CD4-positive, alpha-beta memory T cell (primary cell): ENCODE measurements at regions not wholly inside any gene's neighbourhood (a gene's known extent, or its start where the extent isn't known, plus 50 kb on each side); places are given as distances from the start of the nearest gene placed in this dataset.
A peak's percentile ranks its signal among the peaks of the same experiment; 100 is the strongest.

Experiments
- CTCF ChIA-PET: fragments of 350-600 bp; sonication (Branson Sonifier 250); formaldehyde crosslinking; loops from one replicate; lab custom pipeline; 2021; ENCODE audit warnings: inconsistent platforms; ENCODE audit not compliant: partially characterized antibody; lab: Charles Lee
- POLR2A ChIA-PET: fragments of 350-600 bp; sonication (Branson Sonifier 250); formaldehyde crosslinking; loops from one replicate; lab custom pipeline; 2021; ENCODE audit not compliant: partially characterized antibody; lab: Charles Lee
- DNase-seq, 5 donors: peaks; one replicate each; pipeline versions ENCODE4 v3.0.0 to v3.0.0-alpha.2; 2020 to 2022; ENCODE audit warnings: mixed read lengths in 1 of 5
- H3K27ac ChIP-seq: one replicate; pipeline ENCODE4 v1.7.0; 2013; ENCODE audit warnings: low read depth, low read length
- H3K27me3 ChIP-seq: 2 replicates; pipeline ENCODE4 v1.7.0; 2013; ENCODE audit warnings: mild to moderate bottlenecking, low read length, moderate library complexity; ENCODE audit not compliant: insufficient read depth
- H3K36me3 ChIP-seq: 2 replicates; pipeline ENCODE4 v1.7.0; 2013; ENCODE audit warnings: mild to moderate bottlenecking, low read length, moderate library complexity; ENCODE audit not compliant: insufficient read depth
- H3K4me1 ChIP-seq: 2 replicates; pipeline ENCODE4 v1.7.0; 2013; ENCODE audit warnings: mild to moderate bottlenecking, low read length, moderate library complexity; ENCODE audit not compliant: insufficient read depth
- H3K4me3 ChIP-seq, 2 donors: one replicate each; pipeline ENCODE4 v1.7.0; 2013; ENCODE audit warnings: low read length in 2 of 2, mild to moderate bottlenecking in 1 of 2
- H3K9me3 ChIP-seq, 2 donors: one replicate each; pipeline ENCODE4 v1.7.0; 2013; ENCODE audit warnings: low read length in 2 of 2, control low read depth in 1 of 2; ENCODE audit not compliant: control insufficient read depth in 1 of 2
- H3K27ac Mint-ChIP-seq, 7 donors: one replicate each; pipeline ENCODE4 v1.8.0; 2020 to 2021; ENCODE audit warnings: mixed read lengths in 7 of 7, mild to moderate bottlenecking in 6 of 7, inconsistent platforms in 3 of 7, moderate library complexity in 3 of 7
- H3K27me3 Mint-ChIP-seq, 2 donors: one replicate each; pipeline ENCODE4 v1.8.0; 2020 to 2021; ENCODE audit warnings: mixed read lengths in 2 of 2
- H3K36me3 Mint-ChIP-seq, 2 donors: one replicate each; pipeline ENCODE4 v1.8.0; 2020 to 2021; ENCODE audit warnings: mixed read lengths in 2 of 2, inconsistent platforms in 1 of 2, mild to moderate bottlenecking in 1 of 2
- H3K4me1 Mint-ChIP-seq, 4 donors: one replicate each; pipeline ENCODE4 v1.8.0; 2020 to 2021; ENCODE audit warnings: mixed read lengths in 4 of 4, mild to moderate bottlenecking in 1 of 4
- H3K4me3 Mint-ChIP-seq, 8 donors: one replicate each; pipeline ENCODE4 v1.8.0; 2020 to 2021; ENCODE audit warnings: mixed read lengths in 8 of 8, mild to moderate bottlenecking in 7 of 8, moderate library complexity in 6 of 8, inconsistent platforms in 3 of 8
- H3K9me3 Mint-ChIP-seq, 8 donors: one replicate each; pipeline ENCODE4 v1.8.0; 2020 to 2021; ENCODE audit warnings: mixed read lengths in 8 of 8, mild to moderate bottlenecking in 5 of 8, inconsistent platforms in 3 of 8, moderate library complexity in 1 of 8
- intact Hi-C: fragments of 100-400 bp; cut with micrococcal nuclease; formaldehyde crosslinking; loops from one replicate; pipeline ENCODE4 v1.15.1; 2023

DNA sequence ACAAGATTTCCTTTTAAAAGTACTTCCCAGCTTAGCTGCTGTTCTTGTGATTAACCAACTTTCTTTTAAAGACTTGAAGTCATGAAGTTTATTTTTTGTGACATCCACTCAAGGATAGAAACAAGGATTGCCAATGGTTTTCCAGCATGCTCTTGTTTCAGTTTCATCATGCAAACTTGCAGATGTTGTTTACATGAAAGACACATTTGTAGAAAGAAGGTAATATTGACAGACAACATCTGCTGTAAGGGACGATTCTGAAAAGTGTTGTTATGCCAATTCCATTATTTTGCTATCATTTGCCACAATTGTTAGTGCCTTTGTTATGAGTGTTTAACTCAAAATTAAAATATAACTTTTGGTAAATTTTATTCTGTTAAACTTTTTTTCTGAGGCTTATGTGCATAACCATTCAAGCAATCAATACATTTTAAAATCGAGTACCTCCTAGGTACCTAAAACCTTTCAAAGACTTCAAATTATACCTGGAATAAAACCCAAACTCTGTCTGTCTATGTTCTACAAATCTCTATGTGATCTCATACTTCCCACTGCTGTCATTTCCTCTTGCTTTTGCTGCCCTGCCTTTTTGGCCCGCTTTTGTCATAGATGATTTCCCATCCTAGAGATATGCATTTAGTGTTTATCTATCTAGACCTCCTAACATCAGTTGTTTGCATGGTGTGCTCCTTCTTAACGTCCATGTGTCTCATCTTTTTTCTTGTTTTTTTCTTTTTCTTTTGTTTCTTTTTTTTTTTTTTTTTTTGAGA is 630.4 kb downstream of the NR2F2 start:
- Histone ChIP-seq H3K27me3 (no peaks in the 10 kb centered on the region), H3K4me1 (no peaks in the 10 kb centered on the region), H3K9me3 (no peaks in the 10 kb centered on the region), H3K27ac (no peak overlapping the region), H3K4me3 (no peak overlapping the region), H3K36me3 (no peaks in the 10 kb centered on the region)
- CTCF ChIA-PET = no interaction called here
- intact Hi-C loops = no loop called here
- no peaks in the 10 kb centered on the region for H3K36me3 Mint-ChIP-seq
- no peaks in the 10 kb centered on the region for H3K27me3 Mint-ChIP-seq
- no peaks in the 10 kb centered on the region for H3K4me1 Mint-ChIP-seq
- H3K4me3 Mint-ChIP-seq = no peak overlapping the region
- no peak for DNase-seq
- H3K9me3 Mint-ChIP-seq = peaks cover 0 to 19% (median 9%) of the 10 kb centered on the region in 8 donors
- POLR2A ChIA-PET = no interaction called here
- H3K27ac Mint-ChIP-seq = no peak overlapping the region

DNA sequence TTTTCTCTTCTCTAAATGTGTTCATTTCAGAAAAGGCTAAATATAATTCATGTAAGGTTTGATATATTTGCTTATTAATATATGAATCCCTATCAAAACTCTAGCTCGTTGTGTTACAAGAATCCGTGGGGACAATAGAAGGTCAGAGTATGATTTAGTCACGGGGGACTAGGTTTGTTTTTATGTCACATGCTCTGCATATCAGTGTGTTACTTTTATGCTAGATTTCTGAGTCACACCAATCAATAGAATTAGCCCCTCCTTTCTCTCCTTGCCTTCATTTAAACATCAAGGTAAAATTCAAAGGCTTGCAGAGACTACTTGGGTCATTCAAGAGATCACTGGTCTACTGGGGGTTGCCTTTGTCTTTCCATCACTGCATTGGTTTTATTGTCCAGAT is 636.1 kb downstream of the NR2F2 start:
- Mint-ChIP-seq H3K9me3 (peaks cover 0 to 26% (median 15%) of the 10 kb centered on the region in 8 donors), H3K4me3 (no peak overlapping the region), H3K27ac (no peak overlapping the region), H3K4me1 (no peaks in the 10 kb centered on the region), H3K27me3 (no peaks in the 10 kb centered on the region), H3K36me3 (no peaks in the 10 kb centered on the region)
- no peaks in the 10 kb centered on the region for H3K27me3 ChIP-seq
- H3K9me3 ChIP-seq = no peaks in the 10 kb centered on the region
- H3K36me3 ChIP-seq = no peaks in the 10 kb centered on the region
- DNase-seq = no peak
- POLR2A ChIA-PET = no interaction called here
- CTCF ChIA-PET = no interaction called here
- no peak overlapping the region for H3K27ac ChIP-seq
- H3K4me3 ChIP-seq = no peak overlapping the region
- no peaks in the 10 kb centered on the region for H3K4me1 ChIP-seq
- intact Hi-C loops = no loop called here

DNA sequence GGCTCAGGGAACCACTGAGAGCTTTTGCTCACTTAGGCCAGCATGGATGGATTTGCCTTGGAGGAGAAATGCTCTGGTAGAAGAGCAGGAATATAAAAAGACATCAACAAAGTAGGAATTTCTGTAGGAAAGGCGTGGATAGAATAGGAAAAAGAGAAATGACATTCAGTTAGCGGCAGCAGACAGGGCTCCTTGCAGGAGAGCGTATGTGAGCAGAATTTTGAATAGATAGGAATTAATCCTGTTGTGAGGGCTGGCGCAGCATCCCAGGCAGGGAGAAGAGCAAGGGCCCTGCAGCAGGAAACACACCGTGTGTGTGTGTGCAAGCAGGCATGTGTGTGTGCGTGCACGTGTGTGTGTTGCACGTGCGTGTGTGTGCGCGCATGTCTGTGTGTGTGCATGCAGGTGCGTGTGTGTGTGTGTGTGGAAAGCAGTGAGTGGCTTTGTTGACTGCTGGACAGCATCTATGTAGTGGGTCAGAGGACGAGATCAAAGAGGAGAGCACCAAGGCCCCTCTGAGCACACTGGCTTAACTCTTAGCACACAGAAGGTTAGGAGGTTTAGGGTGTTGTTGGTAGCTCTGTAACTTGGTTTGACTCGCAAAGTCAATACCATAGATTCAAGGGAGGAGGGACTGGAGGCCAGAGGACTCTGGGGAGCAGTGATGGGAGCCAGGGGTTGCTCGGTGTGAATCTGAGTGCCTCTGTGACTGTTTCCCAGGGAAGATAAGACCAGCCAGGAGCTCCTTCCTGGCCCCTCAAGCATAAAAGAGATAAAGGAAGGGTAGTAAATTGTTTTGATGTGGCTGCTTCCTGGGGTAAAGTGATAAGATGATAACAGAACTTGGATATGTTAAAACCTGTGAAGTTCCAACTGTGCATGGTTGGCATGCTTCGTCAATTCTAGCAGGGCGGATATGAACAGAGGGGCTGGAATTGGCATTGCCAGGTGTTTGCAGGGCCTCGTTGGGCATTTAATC is 639.5 kb downstream of the NR2F2 start:
- H3K4me3 ChIP-seq = no peak overlapping the region
- Mint-ChIP-seq H3K27ac (peak overlapping the region in 1 of 7 donors; percentile 3), H3K9me3 (peaks cover 0 to 26% (median 7%) of the 10 kb centered on the region in 8 donors), H3K4me3 (no peak overlapping the region), H3K36me3 (no peaks in the 10 kb centered on the region), H3K27me3 (no peaks in the 10 kb centered on the region), H3K4me1 (no peaks in the 10 kb centered on the region)
- no peaks in the 10 kb centered on the region for H3K4me1 ChIP-seq
- no peaks in the 10 kb centered on the region for H3K36me3 ChIP-seq
- H3K9me3 ChIP-seq = no peaks in the 10 kb centered on the region
- ChIA-PET CTCF (no interaction called here), POLR2A (no interaction called here)
- H3K27me3 ChIP-seq = no peaks in the 10 kb centered on the region
- intact Hi-C loops = no loop called here
- H3K27ac ChIP-seq = no peak overlapping the region
- DNase-seq = no peak

DNA sequence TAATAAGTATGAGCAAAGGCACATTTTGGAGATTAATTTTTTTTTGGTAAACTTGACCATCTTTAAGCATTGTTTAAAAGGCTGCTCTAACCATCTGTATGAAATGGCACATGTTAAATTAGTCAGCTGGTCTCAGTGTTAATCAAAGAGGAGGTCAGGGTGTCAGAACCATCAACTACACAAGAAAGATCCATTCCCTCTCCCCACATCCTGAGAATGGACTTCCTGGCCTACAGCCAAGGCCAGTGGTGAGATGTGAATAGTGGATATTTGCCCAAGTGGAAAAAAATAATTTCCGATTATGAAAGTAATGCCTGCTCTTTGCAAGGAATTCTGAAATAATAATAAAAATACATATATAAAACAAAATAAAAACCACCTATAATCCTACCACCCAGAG is 641.7 kb downstream of the NR2F2 start:
- H3K27ac ChIP-seq = no peak overlapping the region
- H3K36me3 ChIP-seq = no peaks in the 10 kb centered on the region
- ChIA-PET POLR2A (no interaction called here), CTCF (no interaction called here)
- Mint-ChIP-seq H3K9me3 (peaks cover 3 to 19% (median 8%) of the 10 kb centered on the region in 8 donors), H3K27me3 (no peaks in the 10 kb centered on the region), H3K4me1 (no peaks in the 10 kb centered on the region), H3K27ac (no peak overlapping the region), H3K36me3 (no peaks in the 10 kb centered on the region), H3K4me3 (no peak overlapping the region)
- H3K27me3 ChIP-seq = no peaks in the 10 kb centered on the region
- no peak overlapping the region for H3K4me3 ChIP-seq
- H3K9me3 ChIP-seq = no peaks in the 10 kb centered on the region
- intact Hi-C loops = no loop called here
- no peak for DNase-seq
- no peaks in the 10 kb centered on the region for H3K4me1 ChIP-seq

DNA sequence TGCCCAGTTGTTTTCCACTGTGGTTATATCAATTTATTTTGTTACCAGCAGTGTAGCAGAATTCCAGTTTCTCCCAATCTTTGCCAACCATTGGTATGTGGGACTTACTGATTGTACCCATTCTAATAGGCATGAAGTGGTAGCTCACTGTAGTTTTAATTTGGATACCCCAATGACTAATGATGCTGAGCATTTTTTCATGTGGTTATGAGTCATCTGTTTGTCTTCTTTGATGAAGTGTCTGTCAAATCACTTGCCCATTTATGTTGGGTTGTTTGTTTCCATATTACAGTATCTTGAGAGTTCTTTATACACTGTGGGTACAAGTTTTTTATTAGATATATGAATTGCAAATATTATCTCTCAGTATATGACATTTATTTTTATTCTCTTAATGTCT is 644.3 kb downstream of the NR2F2 start:
- peaks cover 0 to 11% (median 6%) of the 10 kb centered on the region in 8 donors for H3K9me3 Mint-ChIP-seq

DNA sequence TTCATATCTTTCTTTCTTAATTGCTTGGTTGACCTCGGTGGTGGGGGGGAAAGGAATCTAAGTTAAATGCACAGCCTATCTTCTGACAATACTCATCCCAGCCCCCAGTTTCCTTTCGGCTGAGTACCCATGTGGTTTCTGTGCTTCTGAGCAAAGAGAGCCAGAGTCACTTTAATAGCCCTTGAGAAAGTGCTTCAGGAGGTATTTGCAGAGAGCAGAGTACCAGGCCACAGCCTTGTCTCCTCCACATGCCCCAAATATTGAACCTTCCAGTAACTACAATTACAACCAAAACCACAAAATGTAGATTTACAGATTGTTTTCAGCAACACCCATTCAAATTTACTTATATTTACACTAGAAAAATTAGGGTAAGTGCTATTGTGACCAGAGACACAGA is 647.4 kb downstream of the NR2F2 start:
- Histone ChIP-seq H3K27me3 (no peaks in the 10 kb centered on the region), H3K27ac (no peak overlapping the region), H3K4me1 (no peaks in the 10 kb centered on the region), H3K9me3 (no peaks in the 10 kb centered on the region), H3K4me3 (no peak overlapping the region), H3K36me3 (no peaks in the 10 kb centered on the region)
- Mint-ChIP-seq H3K36me3 (no peaks in the 10 kb centered on the region), H3K27me3 (no peaks in the 10 kb centered on the region), H3K9me3 (peaks cover 0 to 15% (median 4%) of the 10 kb centered on the region in 8 donors), H3K4me1 (no peaks in the 10 kb centered on the region), H3K4me3 (no peak overlapping the region), H3K27ac (no peak overlapping the region)
- CTCF ChIA-PET = no interaction called here
- DNase-seq = no peak
- POLR2A ChIA-PET = no interaction called here
- intact Hi-C loops = no loop called here

More for the DNA sequence above, 644.3 kb downstream of the NR2F2 start:
- Histone ChIP-seq H3K4me1 (no peaks in the 10 kb centered on the region), H3K36me3 (no peaks in the 10 kb centered on the region), H3K4me3 (no peak overlapping the region), H3K27me3 (no peaks in the 10 kb centered on the region), H3K27ac (no peak overlapping the region), H3K9me3 (no peaks in the 10 kb centered on the region)
- Mint-ChIP-seq H3K4me3 (no peak overlapping the region), H3K4me1 (no peaks in the 10 kb centered on the region), H3K36me3 (no peaks in the 10 kb centered on the region), H3K27me3 (no peaks in the 10 kb centered on the region), H3K27ac (no peak overlapping the region)
- intact Hi-C loops = no loop called here
- CTCF ChIA-PET = no interaction called here
- POLR2A ChIA-PET = no interaction called here
- no peak for DNase-seq

DNA sequence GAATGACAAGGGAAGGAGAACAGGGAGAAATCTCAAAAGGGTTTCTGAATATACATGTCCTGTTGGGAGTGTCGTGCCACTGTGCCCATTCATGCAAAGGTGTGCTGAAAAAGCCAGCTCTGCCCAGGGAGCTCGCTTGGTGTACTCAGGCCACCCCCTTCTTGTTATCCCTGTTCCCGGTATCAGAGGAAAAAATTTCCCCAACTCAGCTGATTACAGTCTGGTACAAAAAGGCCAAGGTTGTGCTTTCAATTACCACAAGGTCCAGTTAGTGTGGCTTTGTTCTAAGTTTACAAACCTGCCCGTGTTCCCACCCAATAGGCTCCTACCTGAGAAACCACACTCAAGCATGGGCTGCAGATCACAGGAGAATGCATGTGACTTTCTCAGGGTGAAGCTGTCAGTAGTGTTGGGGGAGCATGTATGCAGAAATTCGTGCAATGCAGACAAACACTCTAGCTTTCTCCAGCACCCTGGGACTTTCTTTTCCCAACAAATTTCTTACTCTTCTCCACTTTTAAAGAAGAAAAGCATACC is 648.5 kb downstream of the NR2F2 start:
- ChIA-PET POLR2A (no interaction called here), CTCF (no interaction called here)
- Mint-ChIP-seq H3K4me1 (no peaks in the 10 kb centered on the region), H3K36me3 (no peaks in the 10 kb centered on the region), H3K9me3 (peaks cover 0 to 16% (median 4%) of the 10 kb centered on the region in 8 donors), H3K4me3 (no peak overlapping the region), H3K27ac (no peak overlapping the region), H3K27me3 (no peaks in the 10 kb centered on the region)
- Histone ChIP-seq H3K4me3 (no peak overlapping the region), H3K27me3 (no peaks in the 10 kb centered on the region), H3K9me3 (no peaks in the 10 kb centered on the region), H3K36me3 (no peaks in the 10 kb centered on the region), H3K27ac (no peak overlapping the region), H3K4me1 (no peaks in the 10 kb centered on the region)
- DNase-seq = no peak
- intact Hi-C loops = no loop called here
